ENCODE measurements at regions not wholly inside any gene's neighbourhood (a gene's known extent, or its start where the extent isn't known, plus 50 kb on each side); places are given as distances from the start of the nearest gene placed in this dataset.

GRCh38 chr7:120097020-120097419, 176.0 kb upstream of the KCND2 start:
- no peaks in the 10 kb centered on the region for H3K9me3 Mint-ChIP-seq (ENCODE audit: unreplicated experiment)
- H3K4me3 Mint-ChIP-seq (ENCODE audit: unreplicated experiment): no peak overlapping the region
- TF ChIP-seq CTCF (IDR thresholded peaks at IDR 0.05; ENCODE audit: unreplicated experiment): no peak
- ChIA-PET CTCF (no interaction called here), POLR2A (no interaction called here)
- intact Hi-C loops (cut with micrococcal nuclease): no loop called here
- H3K4me1 Mint-ChIP-seq (ENCODE audit: insufficient read depth, unreplicated experiment): no peaks in the 10 kb centered on the region
- H3K36me3 Mint-ChIP-seq (ENCODE audit: insufficient read depth, unreplicated experiment): no peaks in the 10 kb centered on the region
- H3K27ac Mint-ChIP-seq (ENCODE audit: low read depth, unreplicated experiment): no peak overlapping the region
- no peak for DNase-seq (ENCODE audit: unreplicated experiment)
- H3K27me3 Mint-ChIP-seq (ENCODE audit: insufficient read depth, unreplicated experiment): peaks cover 53% of the 10 kb centered on the region
- no TSS peak for BruUV-seq (replicated peaks)

- H3K27ac Mint-ChIP-seq (ENCODE audit: low read depth, unreplicated experiment): no peak overlapping the region
- TF ChIP-seq CTCF (IDR thresholded peaks at IDR 0.05; ENCODE audit: unreplicated experiment): no peak
- ChIA-PET POLR2A (no interaction called here), CTCF (interaction anchor here (0.6 kb wide), 1 partner anchor 908 kb away, joined by 3 read pairs; no protein-coding TSS in a partner anchor)
- peaks cover 48% of the 10 kb centered on the region for H3K27me3 Mint-ChIP-seq (ENCODE audit: insufficient read depth, unreplicated experiment)
- H3K9me3 Mint-ChIP-seq (ENCODE audit: unreplicated experiment): no peaks in the 10 kb centered on the region
- DNase-seq (ENCODE audit: unreplicated experiment): no peak
- no TSS peak for BruUV-seq (replicated peaks)
- H3K36me3 Mint-ChIP-seq (ENCODE audit: insufficient read depth, unreplicated experiment): no peaks in the 10 kb centered on the region
- intact Hi-C loops (cut with micrococcal nuclease): no loop called here
- H3K4me3 Mint-ChIP-seq (ENCODE audit: unreplicated experiment): no peak overlapping the region
- no peaks in the 10 kb centered on the region for H3K4me1 Mint-ChIP-seq (ENCODE audit: insufficient read depth, unreplicated experiment)
Observed at GRCh38 chr7:120097774-120098173, 175.2 kb upstream of the KCND2 start.

GRCh38 chr7:120108376-120108775, 164.6 kb upstream of the KCND2 start:
- POLR2A ChIA-PET: no interaction called here
- TF ChIP-seq CTCF (IDR thresholded peaks at IDR 0.05; ENCODE audit: unreplicated experiment): no peak
- no peak overlapping the region for H3K4me3 Mint-ChIP-seq (ENCODE audit: unreplicated experiment)
- H3K27ac Mint-ChIP-seq (ENCODE audit: low read depth, unreplicated experiment): no peak overlapping the region
- peaks cover 25% of the 10 kb centered on the region for H3K9me3 Mint-ChIP-seq (ENCODE audit: unreplicated experiment)
- DNase-seq (ENCODE audit: unreplicated experiment): no peak
- intact Hi-C loops (cut with micrococcal nuclease): no loop called here
- CTCF ChIA-PET: interaction anchor here (0.5 kb wide), 1 partner anchor 17 kb away, joined by 3 read pairs; no protein-coding TSS in a partner anchor
- H3K27me3 Mint-ChIP-seq (ENCODE audit: insufficient read depth, unreplicated experiment): peaks cover 17% of the 10 kb centered on the region
- no peaks in the 10 kb centered on the region for H3K36me3 Mint-ChIP-seq (ENCODE audit: insufficient read depth, unreplicated experiment)
- H3K4me1 Mint-ChIP-seq (ENCODE audit: insufficient read depth, unreplicated experiment): no peaks in the 10 kb centered on the region
- BruUV-seq (replicated peaks): no TSS peak

- CTCF ChIA-PET: no interaction called here
- no peaks in the 10 kb centered on the region for H3K4me1 Mint-ChIP-seq (ENCODE audit: insufficient read depth, unreplicated experiment)
- no peak for TF ChIP-seq CTCF (IDR thresholded peaks at IDR 0.05; ENCODE audit: unreplicated experiment)
- no peak overlapping the region for H3K4me3 Mint-ChIP-seq (ENCODE audit: unreplicated experiment)
- POLR2A ChIA-PET: no interaction called here
- H3K27me3 Mint-ChIP-seq (ENCODE audit: insufficient read depth, unreplicated experiment): no peaks in the 10 kb centered on the region
- peaks cover 25% of the 10 kb centered on the region for H3K9me3 Mint-ChIP-seq (ENCODE audit: unreplicated experiment)
- H3K36me3 Mint-ChIP-seq (ENCODE audit: insufficient read depth, unreplicated experiment): no peaks in the 10 kb centered on the region
- no TSS peak for BruUV-seq (replicated peaks)
- DNase-seq (ENCODE audit: unreplicated experiment): no peak
- intact Hi-C loops (cut with micrococcal nuclease): no loop called here
- no peak overlapping the region for H3K27ac Mint-ChIP-seq (ENCODE audit: low read depth, unreplicated experiment)
Observed at GRCh38 chr7:120110169-120110568, 162.8 kb upstream of the KCND2 start.

Measured in MCF 10A (cell line).